Esophagus (tissue), 2 donors: ENCODE measurements at regions not wholly inside any gene's neighbourhood (a gene's known extent, or its start where the extent isn't known, plus 50 kb on each side); places are given as distances from the start of the nearest gene placed in this dataset.
"Not testable (repeated sequence)": the region's sequence is repeated elsewhere in the genome, so short reads cannot be mapped to it uniquely, and the experiment has no call there.

ENCODE experiments used
- H3K27ac ChIP-seq, 2 donors: one replicate each; pipeline ENCODE4 v1.5.1; 2013; ENCODE audit warnings: low read depth in 2 of 2, mild to moderate bottlenecking in 2 of 2, inconsistent platforms in 1 of 2, low read length in 1 of 2, moderate library complexity in 1 of 2
- H3K27me3 ChIP-seq, 2 donors: one replicate each; pipeline ENCODE4 v1.6.1; 2013; ENCODE audit warnings: low read length in 2 of 2, control low read depth in 1 of 2, mild to moderate bottlenecking in 1 of 2; ENCODE audit not compliant: insufficient read depth in 2 of 2, control insufficient read depth in 1 of 2
- H3K36me3 ChIP-seq, 2 donors: one replicate each; pipeline ENCODE4 v1.6.1; 2013; ENCODE audit warnings: low read length in 1 of 2; ENCODE audit not compliant: control insufficient read depth in 2 of 2, insufficient read depth in 2 of 2
- H3K4me1 ChIP-seq, 2 donors: one replicate each; pipeline ENCODE4 v1.6.1; 2013; ENCODE audit warnings: low read length in 1 of 2; ENCODE audit not compliant: control insufficient read depth in 2 of 2, insufficient read depth in 2 of 2
- H3K4me3 ChIP-seq, 2 donors: one replicate each; pipeline ENCODE4 v1.5.1; 2013; ENCODE audit warnings: low read length in 2 of 2, mild to moderate bottlenecking in 2 of 2, low read depth in 1 of 2, moderate library complexity in 1 of 2
- H3K9me3 ChIP-seq, 2 donors: one replicate each; pipeline ENCODE4 v1.6.1; 2013; ENCODE audit warnings: mild to moderate bottlenecking in 2 of 2, low read depth in 1 of 2, low read length in 1 of 2, moderate library complexity in 1 of 2; ENCODE audit not compliant: control insufficient read depth in 2 of 2, insufficient read depth in 1 of 2
- WGBS, 2 donors: extraction: QIAGEN DNeasy Blood & Tissue Kit; methylation state at CpG; one replicate each; pipeline ENCODE4 v1.1.7; 2013; 5-methylcytosine and 5-hydroxymethylcytosine counted together
- donor health status: healthy with polysubstance abuse.
- donor health status: Bipolar disorder and iron deficiency.

GRCh38 chr6:117014641-117015473, 137.8 kb downstream of the RFX6 start:
- H3K4me3 ChIP-seq, H3K27ac ChIP-seq, H3K4me1 ChIP-seq, H3K9me3 ChIP-seq, H3K36me3 ChIP-seq, H3K27me3 ChIP-seq: not testable (repeated sequence)
- 92 to 93% methylated on average over 43 of the region's 43 CpGs for WGBS, 2 donors

GRCh38 chr6:117015474-117015804, 138.4 kb downstream of the RFX6 start:
- not testable (repeated sequence) for H3K4me1 ChIP-seq, H3K36me3 ChIP-seq, H3K9me3 ChIP-seq, H3K4me3 ChIP-seq, H3K27me3 ChIP-seq, H3K27ac ChIP-seq
- WGBS, 2 donors = 82 to 85% methylated on average over 4 of the region's 4 CpGs

- WGBS, 2 donors = 59 to 70% methylated on average over 1 of the region's 1 CpG
- Histone ChIP-seq H3K4me3 (no peak overlapping the region), H3K9me3 (peaks cover 0 to 3% of the 10 kb centered on the region in 2 donors), H3K4me1 (no peaks in the 10 kb centered on the region), H3K36me3 (no peaks in the 10 kb centered on the region), H3K27ac (no peak overlapping the region), H3K27me3 (no peaks in the 10 kb centered on the region)
These were observed 141.7 kb downstream of the RFX6 start for GRCh38 chr6:117018771-117019170.

GRCh38 chr6:117022774-117023173, 145.7 kb downstream of the RFX6 start:
- Histone ChIP-seq H3K27ac (no peak overlapping the region), H3K36me3 (no peaks in the 10 kb centered on the region), H3K4me3 (no peak overlapping the region), H3K9me3 (no peaks in the 10 kb centered on the region), H3K4me1 (no peaks in the 10 kb centered on the region), H3K27me3 (no peaks in the 10 kb centered on the region)

GRCh38 chr6:117025310-117025709, 148.3 kb downstream of the RFX6 start:
- Histone ChIP-seq H3K9me3 (no peaks in the 10 kb centered on the region), H3K27ac (no peak overlapping the region), H3K4me3 (no peak overlapping the region), H3K4me1 (no peaks in the 10 kb centered on the region), H3K36me3 (no peaks in the 10 kb centered on the region), H3K27me3 (no peaks in the 10 kb centered on the region)
- 62 to 70% methylated on average over 5 of the region's 5 CpGs for WGBS, 2 donors

GRCh38 chr6:117028256-117028655, 151.2 kb downstream of the RFX6 start:
- H3K27ac ChIP-seq = no peak overlapping the region
- 56 to 66% methylated on average over 1 of the region's 1 CpG for WGBS, 2 donors
- H3K27me3 ChIP-seq = no peaks in the 10 kb centered on the region
- no peaks in the 10 kb centered on the region for H3K36me3 ChIP-seq
- H3K4me1 ChIP-seq = no peaks in the 10 kb centered on the region
- H3K9me3 ChIP-seq = no peaks in the 10 kb centered on the region
- H3K4me3 ChIP-seq = no peak overlapping the region

- H3K36me3 ChIP-seq = no peaks in the 10 kb centered on the region
- no peak overlapping the region for H3K27ac ChIP-seq
- no peaks in the 10 kb centered on the region for H3K4me1 ChIP-seq
- H3K4me3 ChIP-seq = no peak overlapping the region
- WGBS, 2 donors = 63 to 64% methylated on average over 2 of the region's 2 CpGs
- no peaks in the 10 kb centered on the region for H3K9me3 ChIP-seq
- H3K27me3 ChIP-seq = no peaks in the 10 kb centered on the region
These were observed 157.5 kb downstream of the RFX6 start for GRCh38 chr6:117034547-117034946.

GRCh38 chr6:117034971-117035370, 157.9 kb downstream of the RFX6 start:
- H3K27ac ChIP-seq = no peak overlapping the region
- no peak overlapping the region for H3K4me3 ChIP-seq
- no peaks in the 10 kb centered on the region for H3K9me3 ChIP-seq
- H3K4me1 ChIP-seq = no peaks in the 10 kb centered on the region
- no peaks in the 10 kb centered on the region for H3K27me3 ChIP-seq
- 81 to 85% methylated on average over 4 of the region's 4 CpGs for WGBS, 2 donors
- H3K36me3 ChIP-seq = no peaks in the 10 kb centered on the region

- Histone ChIP-seq H3K36me3 (no peaks in the 10 kb centered on the region), H3K4me3 (no peak overlapping the region), H3K9me3 (no peaks in the 10 kb centered on the region), H3K27me3 (no peaks in the 10 kb centered on the region), H3K4me1 (no peaks in the 10 kb centered on the region), H3K27ac (no peak overlapping the region)
- 71 to 73% methylated on average over 3 of the region's 3 CpGs for WGBS, 2 donors
These were observed 173.3 kb downstream of the RFX6 start for GRCh38 chr6:117050301-117050700.

GRCh38 chr6:117072134-117072533, 193.2 kb upstream of the VGLL2 start:
- Histone ChIP-seq H3K4me1 (no peaks in the 10 kb centered on the region), H3K9me3 (no peaks in the 10 kb centered on the region), H3K27me3 (no peaks in the 10 kb centered on the region), H3K27ac (no peak overlapping the region), H3K36me3 (no peaks in the 10 kb centered on the region), H3K4me3 (no peak overlapping the region)
- 32 to 44% methylated on average over 2 of the region's 2 CpGs for WGBS, 2 donors
